GM13977 (cell line): ENCODE measurements at regions not wholly inside any gene's neighbourhood (a gene's known extent, or its start where the extent isn't known, plus 50 kb on each side); places are given as distances from the start of the nearest gene placed in this dataset.

Experiments
- DNase-seq: peaks from one replicate; pipeline ENCODE4 v3.0.0; 2012; ENCODE audit warnings: low spot score
- CTCF ChIP-seq: IDR thresholded peaks from 2 replicates; pipeline ENCODE4 v1.5.1; 2012; ENCODE audit warnings: mild to moderate bottlenecking, control low read depth; ENCODE audit not compliant: insufficient read depth; ENCODE audit errors: extremely low read depth, missing control alignments
- in situ Hi-C: fragments of 300-500 bp; cut with MboI; formaldehyde crosslinking; loops from one replicate; pipeline ENCODE4 v1.12.0; 2022; ENCODE audit warnings: low sequenced_read_pairs, low pct_unique_long_range_greater_than_20kb, mixed read lengths, inconsistent platforms; ENCODE audit not compliant: unreplicated experiment

- no peak for TF ChIP-seq CTCF
- DNase-seq = no peak
- in situ Hi-C loops = no loop called here
These were observed 126.8 kb upstream of the CPM start for GRCh38 chr12:69059465-69060457.

GRCh38 chr12:69061574-69061973, 128.6 kb upstream of the CPM start:
- TF ChIP-seq CTCF = no peak
- in situ Hi-C loops = no loop called here
- no peak for DNase-seq

GRCh38 chr12:69062621-69063237, 129.8 kb upstream of the CPM start:
- no peak for TF ChIP-seq CTCF
- no peak for DNase-seq
- in situ Hi-C loops = no loop called here

- DNase-seq = no peak
- in situ Hi-C loops = no loop called here
- no peak for TF ChIP-seq CTCF
These were observed 131.9 kb upstream of the CPM start for GRCh38 chr12:69064734-69065443.

GRCh38 chr12:69065775-69066174, 132.8 kb upstream of the CPM start:
- in situ Hi-C loops = no loop called here

More at GRCh38 chr12:69065775-69066174, 132.8 kb upstream of the CPM start:
- DNase-seq = no peak
- TF ChIP-seq CTCF = no peak
